HL-60 (cell line): ENCODE measurements at regions not wholly inside any gene's neighbourhood (a gene's known extent, or its start where the extent isn't known, plus 50 kb on each side); places are given as distances from the start of the nearest gene placed in this dataset.

ENCODE experiments used
- DNase-seq, 2 experiments: peaks; one replicate each; pipeline ENCODE4 v3.0.0-alpha.2; 2010 to 2020; ENCODE audit warnings: low read depth in 1 of 2, low spot score in 1 of 2
- H3K27ac ChIP-seq: fragments of 250-450 bp; sonication (Bioruptor Pico); replicated peaks from 2 replicates; pipeline ENCODE4 v1.5.1; 2020; ENCODE audit warnings: mild to moderate bottlenecking, moderate library complexity
- H3K27me3 ChIP-seq: fragments of 250-450 bp; sonication (Bioruptor Pico); 2 replicates; pipeline ENCODE4 v1.5.1; 2021; ENCODE audit warnings: mild to moderate bottlenecking, moderate library complexity; ENCODE audit not compliant: insufficient read depth, poor library complexity, severe bottlenecking
- H3K4me3 ChIP-seq: replicated peaks from 2 replicates; pipeline ENCODE4 v1.5.1; 2011; ENCODE audit warnings: mild to moderate bottlenecking, control low read depth, low read length; ENCODE audit not compliant: insufficient read depth
- GABPA ChIP-seq: IDR thresholded peaks from 2 replicates; pipeline ENCODE4 v1.6.1; 2012; ENCODE audit warnings: low read depth
- POLR2AphosphoS5 ChIP-seq: IDR thresholded peaks from 2 replicates; pipeline ENCODE4 v1.6.1; 2012; ENCODE audit warnings: low read depth
- SPI1 ChIP-seq: IDR thresholded peaks from 2 replicates; pipeline ENCODE4 v1.6.1; 2012; ENCODE audit warnings: low read depth, mild to moderate bottlenecking, borderline replicate concordance
- TF ChIP-seq, protein P1 (sequence below): IDR thresholded peaks from one replicate; pipeline ENCODE4 v1.5.1; 2011; ENCODE audit warnings: low read length, control low read depth, inconsistent platforms; ENCODE audit not compliant: insufficient read depth
- TF ChIP-seq, protein P2 (sequence below): IDR thresholded peaks from 2 replicates; pipeline ENCODE4 v1.6.1; 2012; ENCODE audit warnings: low read depth; ENCODE audit not compliant: insufficient replicate concordance

DNA sequence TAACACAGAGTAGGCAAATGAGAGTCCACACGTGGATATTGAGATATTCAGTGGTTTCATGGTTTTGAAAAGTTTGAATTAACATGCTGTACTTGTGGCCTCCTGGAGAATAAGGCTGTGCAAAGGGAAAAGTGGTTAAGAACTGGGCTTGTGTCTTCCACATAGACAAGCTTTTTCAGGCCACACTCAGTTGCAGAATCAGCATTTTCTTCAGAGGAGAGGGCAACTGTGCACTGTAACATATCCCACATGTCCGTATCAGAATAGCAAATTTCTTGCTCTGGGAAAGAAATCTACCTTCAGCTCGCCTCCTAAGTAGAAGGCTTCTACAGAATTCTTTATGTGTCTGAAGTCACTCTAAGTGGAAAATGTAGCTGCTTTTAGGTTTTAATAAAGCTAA is 84.9 kb downstream of the ZC3H11B start:
- TF ChIP-seq POLR2AphosphoS5 (no peak), SPI1 (no peak), GABPA (no peak)
- TF ChIP-seq, protein P1, sequence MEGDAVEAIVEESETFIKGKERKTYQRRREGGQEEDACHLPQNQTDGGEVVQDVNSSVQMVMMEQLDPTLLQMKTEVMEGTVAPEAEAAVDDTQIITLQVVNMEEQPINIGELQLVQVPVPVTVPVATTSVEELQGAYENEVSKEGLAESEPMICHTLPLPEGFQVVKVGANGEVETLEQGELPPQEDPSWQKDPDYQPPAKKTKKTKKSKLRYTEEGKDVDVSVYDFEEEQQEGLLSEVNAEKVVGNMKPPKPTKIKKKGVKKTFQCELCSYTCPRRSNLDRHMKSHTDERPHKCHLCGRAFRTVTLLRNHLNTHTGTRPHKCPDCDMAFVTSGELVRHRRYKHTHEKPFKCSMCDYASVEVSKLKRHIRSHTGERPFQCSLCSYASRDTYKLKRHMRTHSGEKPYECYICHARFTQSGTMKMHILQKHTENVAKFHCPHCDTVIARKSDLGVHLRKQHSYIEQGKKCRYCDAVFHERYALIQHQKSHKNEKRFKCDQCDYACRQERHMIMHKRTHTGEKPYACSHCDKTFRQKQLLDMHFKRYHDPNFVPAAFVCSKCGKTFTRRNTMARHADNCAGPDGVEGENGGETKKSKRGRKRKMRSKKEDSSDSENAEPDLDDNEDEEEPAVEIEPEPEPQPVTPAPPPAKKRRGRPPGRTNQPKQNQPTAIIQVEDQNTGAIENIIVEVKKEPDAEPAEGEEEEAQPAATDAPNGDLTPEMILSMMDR = no peak
- TF ChIP-seq, protein P2, sequence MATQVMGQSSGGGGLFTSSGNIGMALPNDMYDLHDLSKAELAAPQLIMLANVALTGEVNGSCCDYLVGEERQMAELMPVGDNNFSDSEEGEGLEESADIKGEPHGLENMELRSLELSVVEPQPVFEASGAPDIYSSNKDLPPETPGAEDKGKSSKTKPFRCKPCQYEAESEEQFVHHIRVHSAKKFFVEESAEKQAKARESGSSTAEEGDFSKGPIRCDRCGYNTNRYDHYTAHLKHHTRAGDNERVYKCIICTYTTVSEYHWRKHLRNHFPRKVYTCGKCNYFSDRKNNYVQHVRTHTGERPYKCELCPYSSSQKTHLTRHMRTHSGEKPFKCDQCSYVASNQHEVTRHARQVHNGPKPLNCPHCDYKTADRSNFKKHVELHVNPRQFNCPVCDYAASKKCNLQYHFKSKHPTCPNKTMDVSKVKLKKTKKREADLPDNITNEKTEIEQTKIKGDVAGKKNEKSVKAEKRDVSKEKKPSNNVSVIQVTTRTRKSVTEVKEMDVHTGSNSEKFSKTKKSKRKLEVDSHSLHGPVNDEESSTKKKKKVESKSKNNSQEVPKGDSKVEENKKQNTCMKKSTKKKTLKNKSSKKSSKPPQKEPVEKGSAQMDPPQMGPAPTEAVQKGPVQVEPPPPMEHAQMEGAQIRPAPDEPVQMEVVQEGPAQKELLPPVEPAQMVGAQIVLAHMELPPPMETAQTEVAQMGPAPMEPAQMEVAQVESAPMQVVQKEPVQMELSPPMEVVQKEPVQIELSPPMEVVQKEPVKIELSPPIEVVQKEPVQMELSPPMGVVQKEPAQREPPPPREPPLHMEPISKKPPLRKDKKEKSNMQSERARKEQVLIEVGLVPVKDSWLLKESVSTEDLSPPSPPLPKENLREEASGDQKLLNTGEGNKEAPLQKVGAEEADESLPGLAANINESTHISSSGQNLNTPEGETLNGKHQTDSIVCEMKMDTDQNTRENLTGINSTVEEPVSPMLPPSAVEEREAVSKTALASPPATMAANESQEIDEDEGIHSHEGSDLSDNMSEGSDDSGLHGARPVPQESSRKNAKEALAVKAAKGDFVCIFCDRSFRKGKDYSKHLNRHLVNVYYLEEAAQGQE = no peak
- H3K4me3 ChIP-seq = no peak overlapping the region
- no peaks in the 10 kb centered on the region for H3K27me3 ChIP-seq
- DNase-seq = no peak
- no peak overlapping the region for H3K27ac ChIP-seq

DNA sequence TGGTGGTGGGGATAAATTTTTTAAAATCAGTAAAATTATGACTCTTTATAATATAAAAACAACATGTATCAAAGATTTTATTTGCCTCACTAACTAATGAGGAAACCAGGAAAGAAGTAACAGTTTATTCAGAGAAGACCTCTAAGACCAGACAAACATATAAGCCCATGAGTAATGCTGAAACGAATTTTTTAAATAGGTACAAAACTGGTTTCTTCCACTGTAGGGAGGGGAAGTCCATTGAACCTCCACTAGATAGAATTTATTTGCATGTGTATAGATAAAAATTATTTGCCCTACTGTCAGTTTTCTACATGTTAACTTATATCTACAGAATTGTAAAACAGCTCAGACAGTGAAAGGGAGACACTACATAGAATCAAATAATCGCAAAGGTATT is 86.8 kb downstream of the ZC3H11B start:
- DNase-seq = no peak
- Histone ChIP-seq H3K27ac (no peak overlapping the region), H3K4me3 (no peak overlapping the region), H3K27me3 (no peaks in the 10 kb centered on the region)
- TF ChIP-seq GABPA = no peak
- TF ChIP-seq, protein P1 = no peak
- TF ChIP-seq SPI1 = no peak
- TF ChIP-seq POLR2AphosphoS5 = no peak
- TF ChIP-seq, protein P2 = no peak

DNA sequence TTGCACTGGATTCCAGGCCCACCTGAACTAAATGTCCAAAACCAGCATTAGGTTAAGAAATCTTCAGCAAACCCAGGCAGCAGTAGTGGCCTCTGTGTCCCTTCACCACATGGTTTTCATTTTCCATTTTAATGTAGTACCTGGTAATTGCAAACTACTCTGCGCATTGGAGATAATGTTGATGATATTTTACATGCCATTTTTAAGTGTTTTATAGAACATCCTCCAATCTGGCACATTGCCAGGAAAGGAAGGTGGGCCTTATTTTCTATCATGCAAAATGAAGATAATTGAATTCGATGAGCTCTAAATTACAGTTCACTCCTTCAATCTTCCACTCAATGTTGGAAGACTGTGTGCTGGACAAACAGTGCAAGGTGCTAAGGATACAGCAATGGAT is 89.5 kb downstream of the ZC3H11B start:
- TF ChIP-seq GABPA (no peak), POLR2AphosphoS5 (no peak), SPI1 (no peak)
- TF ChIP-seq, protein P2 = no peak
- TF ChIP-seq, protein P1 = no peak

More for the DNA sequence above, 89.5 kb downstream of the ZC3H11B start:
- H3K27ac ChIP-seq = no peak overlapping the region
- no peaks in the 10 kb centered on the region for H3K27me3 ChIP-seq
- H3K4me3 ChIP-seq = no peak overlapping the region
- no peak for DNase-seq
